Progenitor cell of endocrine pancreas (in vitro differentiated cells): ENCODE measurements at regions not wholly inside any gene's neighbourhood (a gene's known extent, or its start where the extent isn't known, plus 50 kb on each side); places are given as distances from the start of the nearest gene placed in this dataset.
A peak's percentile ranks its signal among the peaks of the same experiment; 100 is the strongest.

ENCODE experiments used
- DNase-seq: peaks from one replicate; pipeline ENCODE4 v3.0.0; 2021; ENCODE audit warnings: low spot score; ENCODE audit not compliant: unreplicated experiment
- H3K27ac Mint-ChIP-seq: 2 replicates; pipeline ENCODE4 v1.8.0; 2021; ENCODE audit warnings: mild to moderate bottlenecking, moderate library complexity, mixed read lengths
- H3K27me3 Mint-ChIP-seq: 2 replicates; pipeline ENCODE4 v1.8.0; 2021; ENCODE audit warnings: mixed read lengths
- H3K36me3 Mint-ChIP-seq: 2 replicates; pipeline ENCODE4 v1.8.0; 2022; ENCODE audit warnings: mixed read lengths; ENCODE audit not compliant: insufficient read depth
- H3K4me1 Mint-ChIP-seq: 2 replicates; pipeline ENCODE4 v1.8.0; 2021; ENCODE audit warnings: low read depth, mixed read lengths
- H3K4me3 Mint-ChIP-seq: 2 replicates; pipeline ENCODE4 v1.8.0; 2021; ENCODE audit warnings: low read depth, mild to moderate bottlenecking, moderate library complexity, mixed read lengths
- H3K9me3 Mint-ChIP-seq: 2 replicates; pipeline ENCODE4 v1.8.0; 2021; ENCODE audit warnings: low read depth, mixed read lengths
- CTCF ChIP-seq: fragments of 200-600 bp; sonication (generic); IDR thresholded peaks from one replicate; pipeline ENCODE4 v1.5.0; 2021; ENCODE audit warnings: antibody characterized with exemption, mild to moderate bottlenecking; ENCODE audit not compliant: unreplicated experiment

- no peak overlapping the region for H3K4me3 Mint-ChIP-seq
- H3K36me3 Mint-ChIP-seq, result no peaks in the 10 kb centered on the region
- peaks cover 23% of the 10 kb centered on the region for H3K4me1 Mint-ChIP-seq
- DNase-seq, result no peak
- no peak for TF ChIP-seq CTCF
- peaks cover 3% of the 10 kb centered on the region for H3K9me3 Mint-ChIP-seq
- no peak overlapping the region for H3K27ac Mint-ChIP-seq
- H3K27me3 Mint-ChIP-seq, result no peaks in the 10 kb centered on the region
Measured at GRCh38 chr18:42611134-42611533, 504.4 kb downstream of the RIT2 start.

- H3K36me3 Mint-ChIP-seq, result no peaks in the 10 kb centered on the region
- peaks cover 3% of the 10 kb centered on the region for H3K9me3 Mint-ChIP-seq
- H3K4me1 Mint-ChIP-seq, result peaks cover 12% of the 10 kb centered on the region
- H3K27ac Mint-ChIP-seq, result peak overlapping the region; percentile 58
- DNase-seq, result no peak
- H3K27me3 Mint-ChIP-seq, result no peaks in the 10 kb centered on the region
- TF ChIP-seq CTCF, result no peak
- H3K4me3 Mint-ChIP-seq, result no peak overlapping the region
Measured at GRCh38 chr18:42614619-42615293, 500.7 kb downstream of the RIT2 start.

GRCh38 chr18:42617221-42617620 is 498.3 kb downstream of the RIT2 start:
- Mint-ChIP-seq H3K4me3 (no peak overlapping the region), H3K36me3 (no peaks in the 10 kb centered on the region), H3K4me1 (peaks cover 16% of the 10 kb centered on the region), H3K27ac (no peak overlapping the region), H3K27me3 (no peaks in the 10 kb centered on the region), H3K9me3 (no peaks in the 10 kb centered on the region)
- DNase-seq, result no peak
- TF ChIP-seq CTCF, result no peak

- Mint-ChIP-seq H3K27ac (no peak overlapping the region), H3K36me3 (no peaks in the 10 kb centered on the region), H3K4me3 (no peak overlapping the region), H3K4me1 (peaks cover 12% of the 10 kb centered on the region), H3K9me3 (no peaks in the 10 kb centered on the region), H3K27me3 (no peaks in the 10 kb centered on the region)
- DNase-seq, result no peak
- TF ChIP-seq CTCF, result no peak
Measured at GRCh38 chr18:42619771-42620170, 495.7 kb downstream of the RIT2 start.

GRCh38 chr18:42620657-42621056 is 494.8 kb downstream of the RIT2 start:
- Mint-ChIP-seq H3K9me3 (no peaks in the 10 kb centered on the region), H3K36me3 (no peaks in the 10 kb centered on the region), H3K4me3 (no peak overlapping the region), H3K4me1 (peaks cover 8% of the 10 kb centered on the region), H3K27ac (no peak overlapping the region), H3K27me3 (no peaks in the 10 kb centered on the region)
- no peak for TF ChIP-seq CTCF
- no peak for DNase-seq
